SW480 (cell line): ENCODE measurements at regions not wholly inside any gene's neighbourhood (a gene's known extent, or its start where the extent isn't known, plus 50 kb on each side); places are given as distances from the start of the nearest gene placed in this dataset.

Experiments used
- DNase-seq: peaks from one replicate; pipeline ENCODE4 v3.0.0-alpha.2; 2016; ENCODE audit warnings: low spot score

GRCh38 chr11:27214713-27215112 is 148.3 kb downstream of the CCDC34 start:
- DNase-seq = no peak

- DNase-seq = no peak
Observed at GRCh38 chr11:27213232-27213660, 149.8 kb downstream of the CCDC34 start.

- no peak for DNase-seq
Observed at GRCh38 chr11:27212248-27212780, 150.7 kb downstream of the CCDC34 start.

- no peak for DNase-seq
Observed at GRCh38 chr11:27211370-27212127, 151.5 kb downstream of the CCDC34 start.

- no peak for DNase-seq
Observed at GRCh38 chr11:27210531-27210930, 152.5 kb downstream of the CCDC34 start.

- DNase-seq = peak; percentile 69
Observed at GRCh38 chr11:27209562-27210005, 153.4 kb downstream of the CCDC34 start.

- DNase-seq = no peak
Observed at GRCh38 chr11:27208846-27209245, 154.2 kb downstream of the CCDC34 start.

- DNase-seq = no peak
Observed at GRCh38 chr11:27207025-27207650, 155.9 kb downstream of the CCDC34 start.

GRCh38 chr11:27205779-27206570 is 157.0 kb downstream of the CCDC34 start:
- no peak for DNase-seq

- DNase-seq = no peak
Observed at GRCh38 chr11:27205250-27205649, 157.8 kb downstream of the CCDC34 start.

GRCh38 chr11:27204529-27204928 is 158.5 kb downstream of the CCDC34 start:
- no peak for DNase-seq

GRCh38 chr11:27203077-27203647 is 159.9 kb downstream of the CCDC34 start:
- DNase-seq = no peak

GRCh38 chr11:27201454-27202302 is 161.1 kb downstream of the BBOX1 start:
- DNase-seq = peak; percentile 92

GRCh38 chr11:27200779-27201453 is 160.3 kb downstream of the BBOX1 start:
- no peak for DNase-seq

- no peak for DNase-seq
Observed at GRCh38 chr11:27196203-27196897, 155.7 kb downstream of the BBOX1 start.

GRCh38 chr11:27195837-27196202 is 155.2 kb downstream of the BBOX1 start:
- no peak for DNase-seq

- no peak for DNase-seq
Observed at GRCh38 chr11:27194976-27195375, 154.4 kb downstream of the BBOX1 start.

GRCh38 chr11:27193434-27194225 is 153.0 kb downstream of the BBOX1 start:
- no peak for DNase-seq

- no peak for DNase-seq
Observed at GRCh38 chr11:27192184-27192583, 151.6 kb downstream of the BBOX1 start.
